Superior temporal gyrus (tissue), 1 donor: ENCODE measurements at regions not wholly inside any gene's neighbourhood (a gene's known extent, or its start where the extent isn't known, plus 50 kb on each side); places are given as distances from the start of the nearest gene placed in this dataset.
"Not testable (repeated sequence)": the region's sequence is repeated elsewhere in the genome, so short reads cannot be mapped to it uniquely, and the experiment has no call there.

Source experiments
- DNase-seq: peaks from one replicate; pipeline ENCODE4 v3.0.0-alpha.2; 2016; ENCODE audit errors: extremely low spot score

DNA sequence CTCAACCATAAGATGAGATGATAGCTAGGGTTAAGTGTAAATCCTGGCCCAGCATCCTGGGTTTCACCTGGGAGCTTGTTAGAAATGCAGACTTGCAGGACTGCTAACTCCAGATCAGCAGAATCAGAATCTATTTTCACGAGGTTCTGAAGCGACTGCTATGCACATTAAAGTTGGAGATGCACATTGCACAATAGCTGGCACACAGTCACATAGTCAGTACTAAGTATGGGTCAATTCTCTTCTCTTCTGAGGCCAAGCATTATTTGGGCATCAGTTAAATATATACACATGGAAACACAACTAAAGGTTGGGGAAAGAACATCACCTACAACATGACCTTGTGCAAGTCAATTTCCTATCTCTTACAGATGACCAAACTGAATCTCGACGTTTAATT, 155.1 kb upstream of the FGF13 start:
- DNase-seq, result no peak

- no peak for DNase-seq
These were observed 153.7 kb upstream of the FGF13 start for GRCh38 chrX:138865093-138865649.

- no peak for DNase-seq
These were observed 147.9 kb upstream of the FGF13 start for GRCh38 chrX:138859421-138859820.

GRCh38 chrX:138858951-138859350, 147.4 kb upstream of the FGF13 start:
- DNase-seq, result no peak

- DNase-seq, result no peak
These were observed 146.9 kb upstream of the FGF13 start for GRCh38 chrX:138858438-138858837.

DNA sequence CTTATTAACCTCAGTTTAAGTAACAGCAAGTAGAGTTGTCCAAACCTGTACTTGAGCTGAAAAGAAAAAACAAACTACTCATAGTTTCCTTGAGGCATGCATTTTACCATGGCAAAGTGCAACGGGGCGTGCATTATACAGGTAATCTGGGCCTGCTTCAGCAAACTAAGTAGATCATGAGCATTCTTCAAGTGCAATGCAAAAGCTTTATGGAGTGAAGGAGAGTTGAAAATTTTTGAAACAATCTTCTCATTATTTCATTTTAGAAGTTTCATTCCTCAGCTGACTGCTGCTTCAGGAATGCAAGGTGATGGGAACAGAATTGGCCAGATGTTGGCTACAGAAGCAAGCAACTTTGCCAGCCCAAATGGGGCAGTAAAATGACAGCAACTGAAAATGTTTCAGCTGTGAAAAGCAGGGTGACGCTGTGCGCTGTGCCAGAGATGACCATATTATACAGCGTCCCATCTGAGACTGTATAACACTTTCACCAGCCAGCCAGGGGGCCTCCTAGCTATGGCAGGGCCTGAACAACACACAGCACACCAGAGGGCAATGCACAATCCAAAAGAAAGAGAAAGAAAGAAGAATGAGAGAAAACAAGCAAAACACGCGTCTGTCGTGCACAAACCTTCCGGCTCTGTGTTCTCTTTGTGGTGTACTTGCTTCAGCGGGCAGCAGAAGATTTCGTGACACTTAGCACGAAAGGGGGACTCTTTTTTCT, 145.5 kb upstream of the FGF13 start:
- DNase-seq, result no peak

- no peak for DNase-seq
These were observed 142.4 kb upstream of the FGF13 start for GRCh38 chrX:138853936-138854335.

- no peak for DNase-seq
These were observed 138.0 kb upstream of the FGF13 start for GRCh38 chrX:138849521-138849920.

GRCh38 chrX:138847930-138848329, 136.4 kb upstream of the FGF13 start:
- DNase-seq, result peak; percentile 13

DNA sequence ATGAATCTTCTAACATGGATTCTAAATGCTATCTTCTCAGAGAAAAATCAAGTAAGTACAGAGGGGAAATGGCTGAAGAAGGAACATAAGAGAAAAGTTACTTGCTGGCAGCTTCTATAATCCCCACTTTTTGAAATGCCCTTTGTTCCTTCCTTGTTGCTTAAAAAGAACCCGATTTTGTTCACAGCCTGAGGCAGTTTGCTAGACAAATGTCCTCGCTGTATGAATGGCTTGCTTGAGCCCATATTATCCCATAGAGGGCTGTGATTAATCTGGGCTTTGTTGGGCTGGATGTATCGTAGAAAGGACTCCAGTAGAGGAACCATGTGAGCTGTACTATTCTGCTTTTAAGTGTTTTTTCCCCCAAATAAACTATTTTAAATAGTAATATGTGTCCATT, 134.3 kb upstream of the FGF13 start:
- DNase-seq, result no peak

GRCh38 chrX:138807400-138807799, 95.9 kb upstream of the FGF13 start:
- not testable (repeated sequence) for DNase-seq

- DNase-seq, result no peak
These were observed 82.7 kb upstream of the FGF13 start for GRCh38 chrX:138794246-138794645.

- DNase-seq, result no peak
These were observed 80.0 kb upstream of the FGF13 start for GRCh38 chrX:138791551-138791950.

- DNase-seq, result no peak
These were observed 77.3 kb upstream of the FGF13 start for GRCh38 chrX:138788771-138789170.

- not testable (repeated sequence) for DNase-seq
These were observed 67.0 kb upstream of the FGF13 start for GRCh38 chrX:138778576-138778909.

GRCh38 chrX:138777908-138778575, 66.5 kb upstream of the FGF13 start:
- DNase-seq, result not testable (repeated sequence)

GRCh38 chrX:138777230-138777629, 65.7 kb upstream of the FGF13 start:
- DNase-seq, result no peak

- DNase-seq, result peak; percentile 52
These were observed 64.0 kb upstream of the FGF13 start for GRCh38 chrX:138775517-138775916.

DNA sequence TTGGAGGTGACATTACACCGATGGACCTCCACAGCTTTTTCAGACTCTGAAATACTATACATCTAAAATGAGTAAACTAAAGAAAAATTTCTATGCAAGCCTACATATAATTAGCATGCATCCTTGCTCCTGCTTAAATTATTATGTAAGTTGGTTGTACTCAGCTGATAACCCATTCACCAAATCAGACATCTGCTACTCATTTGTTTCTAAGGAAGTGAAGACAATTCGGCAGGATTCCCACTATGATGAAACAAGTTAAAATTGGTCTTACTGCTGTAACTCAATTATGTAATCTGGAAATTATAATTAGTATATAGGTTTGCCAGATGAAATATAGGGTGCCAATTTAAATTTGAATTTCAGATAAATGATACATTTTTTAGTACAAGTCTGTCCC, 59.5 kb upstream of the FGF13 start:
- peak; percentile 14 for DNase-seq

- DNase-seq, result no peak
These were observed 58.4 kb upstream of the FGF13 start for GRCh38 chrX:138769918-138770317.

- no peak for DNase-seq
These were observed 53.5 kb upstream of the FGF13 start for GRCh38 chrX:138765051-138765450.

GRCh38 chrX:138763761-138764160, 52.2 kb upstream of the FGF13 start:
- DNase-seq, result no peak

- DNase-seq, result no peak
These were observed 49.9 kb upstream of the FGF13 start for GRCh38 chrX:138761380-138761779.
